H9 (cell line): ENCODE measurements at regions not wholly inside any gene's neighbourhood (a gene's known extent, or its start where the extent isn't known, plus 50 kb on each side); places are given as distances from the start of the nearest gene placed in this dataset.

ENCODE experiments used
- DNase-seq: peaks from one replicate; pipeline ENCODE4 v3.0.0-alpha.2; 2017
- H2AFZ ChIP-seq: one replicate; pipeline ENCODE4 v1.6.1; 2013; ENCODE audit warnings: mild to moderate bottlenecking, low read length, control low read depth, moderate library complexity
- H2AK5ac ChIP-seq: 2 replicates; pipeline ENCODE4 v1.6.1; 2013; ENCODE audit warnings: low read length, control low read depth, mixed read lengths; ENCODE audit not compliant: insufficient read length
- H2BK120ac ChIP-seq: one replicate; pipeline ENCODE4 v1.6.1; 2013; ENCODE audit warnings: low read depth, mild to moderate bottlenecking, low read length, control low read depth, inconsistent platforms; ENCODE audit not compliant: poor library complexity, severe bottlenecking
- H2BK12ac ChIP-seq: 2 replicates; pipeline ENCODE4 v1.6.1; 2013; ENCODE audit warnings: low read length, control low read depth, mixed read lengths, low read depth; ENCODE audit not compliant: insufficient read length
- H2BK15ac ChIP-seq: 2 replicates; pipeline ENCODE4 v1.6.1; 2013; ENCODE audit warnings: low read depth, low read length, control low read depth
- H2BK20ac ChIP-seq: one replicate; pipeline ENCODE4 v1.6.1; 2013; ENCODE audit warnings: low read depth, mild to moderate bottlenecking, low read length, control low read depth, inconsistent platforms; ENCODE audit not compliant: poor library complexity, severe bottlenecking
- H2BK5ac ChIP-seq: 2 replicates; pipeline ENCODE4 v1.6.1; 2013; ENCODE audit warnings: low read length, control low read depth, mixed read lengths; ENCODE audit not compliant: insufficient read length
- H3K14ac ChIP-seq: 2 replicates; pipeline ENCODE4 v1.6.1; 2013; ENCODE audit warnings: low read length, control low read depth; ENCODE audit not compliant: insufficient read depth
- H3K18ac ChIP-seq: 2 replicates; pipeline ENCODE4 v1.6.1; 2013; ENCODE audit warnings: low read depth, mild to moderate bottlenecking, mixed read lengths, low read length, control low read depth; ENCODE audit not compliant: insufficient read length
- H3K23ac ChIP-seq: 2 replicates; pipeline ENCODE4 v1.6.1; 2013; ENCODE audit warnings: low read length, control low read depth, mixed read lengths, low read depth; ENCODE audit not compliant: insufficient read length
- H3K23me2 ChIP-seq: 2 replicates; pipeline ENCODE4 v1.6.1; 2013; ENCODE audit warnings: low read depth, mild to moderate bottlenecking, mixed read lengths, low read length, control low read depth; ENCODE audit not compliant: insufficient read length, poor library complexity, severe bottlenecking
- H3K27ac ChIP-seq: 2 replicates; pipeline ENCODE4 v1.5.1; 2013; ENCODE audit warnings: low read length, control low read depth, mixed read lengths, low read depth; ENCODE audit not compliant: insufficient read length
- H3K27me3 ChIP-seq: 2 replicates; pipeline ENCODE4 v1.6.1; 2013; ENCODE audit warnings: low read length, control low read depth, inconsistent platforms; ENCODE audit not compliant: insufficient read depth
- H3K4ac ChIP-seq: 2 replicates; pipeline ENCODE4 v1.6.1; 2013; ENCODE audit warnings: low read depth, mild to moderate bottlenecking, control low read depth, inconsistent platforms, low read length, moderate library complexity
- H3K4me1 ChIP-seq: 2 replicates; pipeline ENCODE4 v1.6.1; 2013; ENCODE audit warnings: low read length, control low read depth, inconsistent platforms; ENCODE audit not compliant: insufficient read depth
- H3K4me2 ChIP-seq: 2 replicates; pipeline ENCODE4 v1.6.1; 2013; ENCODE audit warnings: low read length, control low read depth, mixed read lengths; ENCODE audit not compliant: insufficient read length, insufficient read depth
- H3K56ac ChIP-seq: 2 replicates; pipeline ENCODE4 v1.6.1; 2013; ENCODE audit warnings: low read depth, mild to moderate bottlenecking, mixed read lengths, low read length, control low read depth; ENCODE audit not compliant: insufficient read length
- H3K79me1 ChIP-seq: 2 replicates; pipeline ENCODE4 v1.6.1; 2013; ENCODE audit warnings: low read depth, mild to moderate bottlenecking, moderate library complexity, low read length, control low read depth, inconsistent platforms; ENCODE audit not compliant: insufficient read depth, poor library complexity, severe bottlenecking
- H3K79me2 ChIP-seq: 2 replicates; pipeline ENCODE4 v1.6.1; 2013; ENCODE audit warnings: low read length, control low read depth, inconsistent platforms; ENCODE audit not compliant: insufficient read depth
- H3K9ac ChIP-seq: 2 replicates; pipeline ENCODE4 v1.6.1; 2013; ENCODE audit warnings: low read length, control low read depth, mixed read lengths; ENCODE audit not compliant: insufficient read length; ENCODE audit errors: extremely low read depth
- H3K9me3 ChIP-seq: one replicate; pipeline ENCODE4 v1.6.1; 2013; ENCODE audit warnings: low read depth, low read length, inconsistent platforms; ENCODE audit not compliant: control insufficient read depth
- H3T11ph ChIP-seq: one replicate; pipeline ENCODE4 v1.6.1; 2013; ENCODE audit warnings: mild to moderate bottlenecking, low read length, control low read depth, inconsistent platforms
- H4K20me1 ChIP-seq: one replicate; pipeline ENCODE4 v1.6.1; 2013; ENCODE audit not compliant: control insufficient read depth, insufficient read length, insufficient read depth
- H4K5ac ChIP-seq: 2 replicates; pipeline ENCODE4 v1.6.1; 2013; ENCODE audit warnings: low read depth, mild to moderate bottlenecking, mixed read lengths, low read length, control low read depth; ENCODE audit not compliant: insufficient read length
- H4K8ac ChIP-seq: replicated peaks from 2 replicates; pipeline ENCODE4 v1.6.1; 2013; ENCODE audit warnings: low read length, control low read depth, mixed read lengths, low read depth; ENCODE audit not compliant: insufficient read length
- H4K91ac ChIP-seq: 2 replicates; pipeline ENCODE4 v1.6.1; 2013; ENCODE audit warnings: low read depth, mild to moderate bottlenecking, moderate library complexity, mixed read lengths, low read length, control low read depth; ENCODE audit not compliant: insufficient read length
- H3K27ac Mint-ChIP-seq, 3 experiments: 2 replicates in 2 of 3; 3 replicates in 1 of 3; pipeline ENCODE4 v1.8.0; 2020 to 2021; ENCODE audit warnings: mixed read lengths in 3 of 3, mild to moderate bottlenecking in 1 of 3, moderate library complexity in 1 of 3
- H3K27me3 Mint-ChIP-seq: 2 replicates; pipeline ENCODE4 v1.8.0; 2021; ENCODE audit warnings: low read depth, mild to moderate bottlenecking, moderate library complexity, mixed read lengths
- H3K36me3 Mint-ChIP-seq, 3 experiments: 2 replicates in 2 of 3; 3 replicates in 1 of 3; pipeline ENCODE4 v1.8.0; 2020 to 2021; ENCODE audit warnings: low read depth in 3 of 3, mixed read lengths in 3 of 3; ENCODE audit not compliant: insufficient read depth in 1 of 3
- H3K4me1 Mint-ChIP-seq, 2 experiments: 2 replicates each; pipeline ENCODE4 v1.8.0; 2020; ENCODE audit warnings: mixed read lengths in 2 of 2
- H3K4me3 Mint-ChIP-seq, 2 experiments: 2 replicates in 1 of 2; 3 replicates in 1 of 2; pipeline ENCODE4 v1.8.0; 2020 to 2021; ENCODE audit warnings: mild to moderate bottlenecking in 2 of 2, mixed read lengths in 2 of 2, moderate library complexity in 1 of 2
- H3K9me3 Mint-ChIP-seq, 2 experiments: 2 replicates in 1 of 2; 3 replicates in 1 of 2; pipeline ENCODE4 v1.8.0; 2020; ENCODE audit warnings: mild to moderate bottlenecking in 2 of 2, mixed read lengths in 2 of 2, moderate library complexity in 1 of 2
- CTCF ChIP-seq: fragments of 200-600 bp; sonication (generic); conservative IDR thresholded peaks from 3 replicates; pipeline ENCODE4 v1.8.0; 2021; ENCODE audit warnings: antibody characterized with exemption, mild to moderate bottlenecking
- WGBS: extraction: QIAGEN DNeasy Blood & Tissue Kit; methylation state at CpG from one replicate; pipeline ENCODE4 v1.1.7; 2013; ENCODE audit warnings: missing lambda C conversion rate, low lambda C conversion rate, mixed read lengths; ENCODE audit not compliant: insufficient read length; ENCODE audit errors: extremely low coverage; 5-methylcytosine and 5-hydroxymethylcytosine counted together

DNA sequence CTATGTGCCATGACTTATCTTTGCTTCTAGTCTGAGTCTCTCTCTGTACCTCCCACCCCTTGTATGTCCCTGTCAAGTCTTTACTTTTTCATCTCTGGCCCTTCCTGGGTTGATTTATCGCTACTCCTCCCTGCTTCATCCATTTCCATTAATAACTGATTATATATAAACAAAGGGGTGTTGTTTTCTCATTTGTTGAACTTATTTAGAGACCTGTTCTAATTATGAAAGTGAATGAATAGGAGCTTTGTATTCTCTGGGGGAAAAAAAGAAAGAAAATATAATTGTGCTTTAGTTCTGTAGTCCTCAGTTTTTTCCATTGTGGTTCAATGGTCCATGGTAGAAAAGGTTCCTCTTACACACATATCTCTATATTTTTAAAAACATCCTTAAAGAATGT, 328.9 kb upstream of the PPP2R3A start:
- H3K23ac ChIP-seq = no peak overlapping the region

More for the DNA sequence above, 328.9 kb upstream of the PPP2R3A start:
- H2BK5ac ChIP-seq = no peak overlapping the region
- H2AFZ ChIP-seq = no peak overlapping the region
- no peak overlapping the region for H3K18ac ChIP-seq
- no peaks in the 10 kb centered on the region for H3K27me3 ChIP-seq
- H3T11ph ChIP-seq = no peak overlapping the region
- H4K91ac ChIP-seq = no peak overlapping the region
- H3K27ac ChIP-seq = no peak overlapping the region
- no peak overlapping the region for H2BK120ac ChIP-seq
- no peak overlapping the region for H3K14ac ChIP-seq
- no peak overlapping the region for H3K4me2 ChIP-seq
- H2BK15ac ChIP-seq = no peak overlapping the region
- DNase-seq = no peak
- no peak overlapping the region for H4K5ac ChIP-seq
- no peaks in the 10 kb centered on the region for H4K20me1 ChIP-seq
- Mint-ChIP-seq H3K9me3 (no peaks in the 10 kb centered on the region), H3K36me3 (no peaks in the 10 kb centered on the region; a peak in 1 of 7 replicates), H3K4me1 (no peaks in the 10 kb centered on the region; a peak in 1 of 4 replicates), H3K4me3 (no peak overlapping the region), H3K27ac (no peak overlapping the region), H3K27me3 (no peaks in the 10 kb centered on the region; the same call in 1 of the 2 replicates)
- no peaks in the 10 kb centered on the region for H3K9me3 ChIP-seq
- no peaks in the 10 kb centered on the region for H3K23me2 ChIP-seq
- H3K4ac ChIP-seq = no peak overlapping the region
- no peaks in the 10 kb centered on the region for H3K79me2 ChIP-seq
- H2BK20ac ChIP-seq = no peak overlapping the region
- H3K79me1 ChIP-seq = no peaks in the 10 kb centered on the region
- no peak overlapping the region for H2AK5ac ChIP-seq
- WGBS = no CpG with 5 or more reads among the region's 1 CpG
- H3K4me1 ChIP-seq = no peaks in the 10 kb centered on the region
- TF ChIP-seq CTCF = no peak
- H4K8ac ChIP-seq = no peak overlapping the region
- no peak overlapping the region for H3K56ac ChIP-seq
- H2BK12ac ChIP-seq = no peak overlapping the region
- no peak overlapping the region for H3K9ac ChIP-seq
